Loucy (cell line): ENCODE measurements at regions not wholly inside any gene's neighbourhood (a gene's known extent, or its start where the extent isn't known, plus 50 kb on each side); places are given as distances from the start of the nearest gene placed in this dataset.

Source experiments
- H2AFZ ChIP-seq: fragments of 200-600 bp; sonication (generic); 2 replicates; pipeline ENCODE4 v1.6.0; 2016; ENCODE audit warnings: antibody characterized with exemption, mild to moderate bottlenecking, low read length, moderate library complexity
- H3F3A ChIP-seq: fragments of 200-600 bp; 2 replicates; pipeline ENCODE4 v1.6.0; 2016; ENCODE audit warnings: antibody characterized with exemption, low read depth, mild to moderate bottlenecking
- H3K27me3 ChIP-seq: fragments of 200-600 bp; sonication (generic); 2 replicates; pipeline ENCODE4 v1.6.1; 2014; ENCODE audit warnings: low read length, mild to moderate bottlenecking; ENCODE audit not compliant: insufficient read depth, poor library complexity, severe bottlenecking
- H3K36me3 ChIP-seq: fragments of 200-600 bp; sonication (generic); 2 replicates; pipeline ENCODE4 v1.6.1; 2016; ENCODE audit warnings: low read length; ENCODE audit not compliant: insufficient read depth
- H3K4me1 ChIP-seq: fragments of 200-600 bp; sonication (generic); 2 replicates; pipeline ENCODE4 v1.5.1; 2014; ENCODE audit warnings: low read length, mild to moderate bottlenecking; ENCODE audit not compliant: insufficient read depth, poor library complexity, severe bottlenecking
- H3K4me2 ChIP-seq: fragments of 200-600 bp; sonication (generic); 2 replicates; pipeline ENCODE4 v1.6.0; 2014; ENCODE audit warnings: antibody characterized with exemption, low read length, low read depth, mild to moderate bottlenecking; ENCODE audit not compliant: poor library complexity, severe bottlenecking
- H3K4me3 ChIP-seq: fragments of 200-600 bp; sonication (generic); 2 replicates; pipeline ENCODE4 v1.5.1; 2014; ENCODE audit warnings: low read length, mild to moderate bottlenecking, mixed read lengths; ENCODE audit not compliant: poor library complexity, severe bottlenecking
- H3K79me2 ChIP-seq: fragments of 200-600 bp; sonication (generic); 2 replicates; pipeline ENCODE4 v1.6.1; 2014; ENCODE audit warnings: low read length; ENCODE audit not compliant: insufficient read depth
- H3K9ac ChIP-seq: fragments of 200-600 bp; sonication (generic); 2 replicates; pipeline ENCODE4 v1.6.0; 2014; ENCODE audit warnings: mild to moderate bottlenecking, low read depth, low read length, moderate library complexity; ENCODE audit not compliant: poor library complexity, severe bottlenecking
- H3K9me2 ChIP-seq: fragments of 200-600 bp; sonication (generic); replicated peaks from 2 replicates; pipeline ENCODE4 v1.6.1; 2016; ENCODE audit warnings: low read depth, low read length, mixed read lengths
- H3K9me3 ChIP-seq: fragments of 200-600 bp; sonication (generic); 2 replicates; pipeline ENCODE4 v1.6.1; 2014; ENCODE audit warnings: mild to moderate bottlenecking, antibody characterized with exemption, low read length, low read depth; ENCODE audit not compliant: insufficient read depth
- H4K20me1 ChIP-seq: fragments of 200-600 bp; sonication (generic); 2 replicates; pipeline ENCODE4 v1.6.0; 2014; ENCODE audit warnings: antibody characterized with exemption, low read length, mild to moderate bottlenecking; ENCODE audit not compliant: insufficient read depth, poor library complexity, severe bottlenecking
- CTCF ChIP-seq: fragments of 200-600 bp; sonication (generic); conservative IDR thresholded peaks from 2 replicates; pipeline ENCODE4 v1.5.1; 2014; ENCODE audit warnings: mild to moderate bottlenecking, antibody characterized with exemption, low read length
- EZH2phosphoT487 ChIP-seq: fragments of 200-600 bp; IDR thresholded peaks from 2 replicates; pipeline ENCODE4 v1.6.1; 2018; ENCODE audit warnings: antibody characterized with exemption, mild to moderate bottlenecking, moderate library complexity, borderline replicate concordance

DNA sequence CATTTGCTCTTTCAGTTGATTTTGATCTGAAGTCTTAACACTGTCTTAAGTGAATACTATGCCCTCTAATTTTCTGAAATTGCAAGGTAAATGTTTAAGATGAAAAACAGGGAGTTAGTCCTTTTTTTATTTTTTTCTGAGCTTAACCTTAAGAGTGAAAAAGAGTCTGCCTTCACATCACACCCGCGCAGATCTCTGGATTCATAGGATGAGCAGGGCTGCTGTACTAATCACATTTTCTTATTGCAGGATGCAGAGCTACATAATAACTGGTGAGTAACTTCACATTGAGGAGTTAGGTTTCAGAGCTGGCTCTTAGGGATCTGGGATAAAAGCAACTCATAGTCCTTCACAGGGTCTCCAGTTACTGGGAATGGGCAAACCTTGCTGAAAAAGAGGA is 188.7 kb upstream of the ATP1B1 start:
- no peaks in the 10 kb centered on the region for H3K9me2 ChIP-seq
- H3F3A ChIP-seq = no peaks in the 10 kb centered on the region
- H3K4me2 ChIP-seq = no peak overlapping the region
- H4K20me1 ChIP-seq = no peaks in the 10 kb centered on the region
- H3K4me1 ChIP-seq = no peaks in the 10 kb centered on the region
- no peak for TF ChIP-seq EZH2phosphoT487
- no peak for TF ChIP-seq CTCF
- no peaks in the 10 kb centered on the region for H3K36me3 ChIP-seq
- H3K79me2 ChIP-seq = no peaks in the 10 kb centered on the region
- no peak overlapping the region for H3K9ac ChIP-seq
- no peak overlapping the region for H2AFZ ChIP-seq
- peaks cover under 1% of the 10 kb centered on the region for H3K27me3 ChIP-seq
- H3K9me3 ChIP-seq = no peaks in the 10 kb centered on the region
- no peak overlapping the region for H3K4me3 ChIP-seq

DNA sequence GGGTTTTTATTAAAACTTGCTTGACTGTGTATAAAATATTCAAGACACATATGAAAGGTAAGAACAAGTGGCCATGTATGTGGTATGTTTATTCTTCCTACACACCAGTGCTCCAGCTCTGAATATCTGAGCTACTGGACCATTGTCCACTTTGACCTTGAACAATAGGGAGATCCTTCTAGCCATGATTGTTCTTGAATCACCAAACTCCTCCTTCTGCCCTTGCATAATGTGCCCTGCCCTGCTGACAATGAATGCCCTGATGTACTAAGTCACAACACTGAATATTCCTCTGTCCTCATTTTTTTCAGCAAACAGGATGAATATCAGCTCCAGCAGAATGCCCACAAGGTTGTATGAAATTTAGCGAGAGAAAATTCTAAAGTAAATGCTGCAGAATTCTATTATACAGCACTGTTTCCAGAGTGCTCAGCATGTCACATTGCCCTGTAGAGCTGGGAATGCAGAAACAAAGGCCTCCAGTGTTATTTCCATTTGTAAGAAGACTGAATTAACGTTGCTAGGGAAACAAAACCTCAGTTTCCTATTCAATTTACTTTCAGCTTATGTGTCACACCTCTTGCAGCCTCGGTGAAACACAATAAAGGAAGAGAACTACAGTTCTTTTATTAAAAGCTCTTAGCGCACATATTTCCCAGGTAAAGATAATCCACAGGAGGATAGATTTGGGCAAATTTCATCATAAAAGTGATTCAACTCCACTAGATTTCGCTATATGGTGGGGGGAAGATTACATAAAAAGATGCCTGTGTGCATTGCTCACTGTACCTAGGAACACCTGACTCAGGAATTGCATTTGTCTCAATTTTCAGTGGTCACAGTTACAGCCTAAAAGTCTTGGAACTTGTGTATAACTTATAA is 187.4 kb upstream of the ATP1B1 start:
- Histone ChIP-seq H3K9ac (no peak overlapping the region), H3K79me2 (no peaks in the 10 kb centered on the region), H3K4me2 (no peak overlapping the region), H3K9me3 (no peaks in the 10 kb centered on the region), H3K36me3 (no peaks in the 10 kb centered on the region), H4K20me1 (no peaks in the 10 kb centered on the region), H3K4me3 (no peak overlapping the region), H3K9me2 (no peaks in the 10 kb centered on the region), H3K4me1 (no peaks in the 10 kb centered on the region), H3K27me3 (no peaks in the 10 kb centered on the region), H2AFZ (no peak overlapping the region), H3F3A (no peaks in the 10 kb centered on the region)
- TF ChIP-seq EZH2phosphoT487 (no peak), CTCF (no peak)

DNA sequence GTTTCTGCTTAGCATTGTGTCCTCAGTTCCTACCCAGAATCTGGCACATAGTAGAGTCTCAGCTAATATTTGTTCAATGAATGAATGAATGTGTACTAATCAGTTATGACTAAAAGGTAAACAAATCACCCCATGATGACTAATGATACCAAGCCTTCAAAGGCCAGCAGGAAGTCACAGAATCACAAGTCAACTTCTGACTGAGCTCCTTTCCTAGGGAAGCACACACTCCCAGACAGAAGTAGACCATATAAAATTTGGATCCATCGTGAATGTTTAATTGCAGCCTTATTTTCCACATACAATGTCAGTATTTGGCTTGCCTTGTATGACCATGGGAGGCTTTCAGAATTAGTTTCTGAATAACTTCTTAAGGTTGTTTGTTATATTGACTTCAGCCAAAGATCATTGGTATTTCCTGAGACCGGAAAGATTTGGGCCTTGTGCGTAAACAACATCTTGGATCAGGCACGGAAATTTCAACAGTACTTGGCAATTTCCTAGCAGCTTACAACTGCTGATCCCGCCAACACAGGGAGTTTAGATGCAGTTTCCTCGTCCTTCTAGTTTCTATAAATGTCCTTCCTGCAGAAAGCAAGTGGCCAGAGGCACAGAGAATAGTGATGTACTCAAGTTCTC is 185.9 kb upstream of the ATP1B1 start:
- Histone ChIP-seq H3K4me1 (no peaks in the 10 kb centered on the region), H3K9ac (no peak overlapping the region), H3K4me3 (no peak overlapping the region), H3K79me2 (no peaks in the 10 kb centered on the region), H2AFZ (no peak overlapping the region), H3F3A (no peaks in the 10 kb centered on the region), H3K27me3 (no peaks in the 10 kb centered on the region), H3K4me2 (no peak overlapping the region), H4K20me1 (no peaks in the 10 kb centered on the region), H3K9me3 (no peaks in the 10 kb centered on the region), H3K9me2 (no peaks in the 10 kb centered on the region), H3K36me3 (no peaks in the 10 kb centered on the region)
- no peak for TF ChIP-seq EZH2phosphoT487
- no peak for TF ChIP-seq CTCF
